Liver (tissue), 2 donors: ENCODE measurements at regions not wholly inside any gene's neighbourhood (a gene's known extent, or its start where the extent isn't known, plus 50 kb on each side); places are given as distances from the start of the nearest gene placed in this dataset.

Experiments used
- CTCF ChIP-seq: fragments of 150-350 bp; IDR thresholded peaks from 2 replicates; pipeline ENCODE4 v1.5.1; 2017; ENCODE audit warnings: improper control_type of control experiment, low read depth, low read length; ENCODE audit not compliant: missing input control
- REST ChIP-seq: IDR thresholded peaks from 2 replicates; pipeline ENCODE4 v1.6.1; 2016; ENCODE audit warnings: antibody characterized with exemption, mild to moderate bottlenecking
- donor health status: healthy.

GRCh38 chr17:15103785-15104184 lies 161.3 kb downstream of the PMP22 start:
- no peak for TF ChIP-seq CTCF
- TF ChIP-seq REST, result no peak
